ENCODE measurements at regions not wholly inside any gene's neighbourhood (a gene's known extent, or its start where the extent isn't known, plus 50 kb on each side); places are given as distances from the start of the nearest gene placed in this dataset.

DNA sequence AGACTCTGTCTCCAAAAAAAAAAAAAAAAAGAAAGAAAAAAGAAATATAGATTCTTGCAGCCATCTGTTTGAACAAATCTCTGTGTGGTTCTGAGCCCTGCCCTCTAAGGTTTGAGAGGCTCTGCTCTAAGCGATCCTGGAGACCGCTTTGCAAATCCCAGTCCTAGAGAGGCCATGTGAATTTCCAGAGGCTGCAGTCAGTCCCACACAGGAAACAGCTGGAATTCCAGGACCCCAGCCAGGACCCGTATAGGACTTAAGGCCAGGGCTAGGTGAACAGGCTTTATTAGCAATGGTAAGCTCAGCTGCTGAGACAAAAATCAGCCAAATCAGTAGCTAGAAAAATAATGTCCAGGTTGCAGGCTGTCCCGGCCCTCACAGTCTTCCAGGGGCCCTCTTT is 154.8 kb downstream of the RPS24 start:
- no peak for DNase-seq

GRCh38 chr10:78190051-78190825 is 156.6 kb downstream of the RPS24 start:
- no peak for DNase-seq

DNA sequence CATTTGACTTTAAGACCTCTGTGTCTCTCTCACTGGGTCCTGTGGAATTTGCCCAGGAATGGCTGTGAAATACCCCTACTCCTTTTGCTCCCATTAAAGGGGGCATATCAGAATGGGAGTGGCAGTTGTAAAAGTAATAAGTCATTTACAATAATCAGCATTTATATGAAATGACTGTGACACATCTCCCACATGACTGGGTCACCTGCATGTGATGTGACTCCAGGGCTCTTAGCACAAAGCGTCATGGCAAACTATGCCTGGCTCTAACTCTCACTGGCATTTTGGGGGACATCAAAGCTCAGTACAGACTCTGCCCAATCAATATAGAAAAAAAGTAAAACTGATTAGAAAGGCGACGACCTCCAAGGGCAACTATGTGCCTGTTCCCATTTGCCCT is 157.6 kb downstream of the RPS24 start:
- DNase-seq, result no peak

GRCh38 chr10:78193189-78193588 is 159.5 kb downstream of the RPS24 start:
- DNase-seq, result no peak

GRCh38 chr10:78194050-78194449 is 160.4 kb downstream of the RPS24 start:
- no peak for DNase-seq

DNA sequence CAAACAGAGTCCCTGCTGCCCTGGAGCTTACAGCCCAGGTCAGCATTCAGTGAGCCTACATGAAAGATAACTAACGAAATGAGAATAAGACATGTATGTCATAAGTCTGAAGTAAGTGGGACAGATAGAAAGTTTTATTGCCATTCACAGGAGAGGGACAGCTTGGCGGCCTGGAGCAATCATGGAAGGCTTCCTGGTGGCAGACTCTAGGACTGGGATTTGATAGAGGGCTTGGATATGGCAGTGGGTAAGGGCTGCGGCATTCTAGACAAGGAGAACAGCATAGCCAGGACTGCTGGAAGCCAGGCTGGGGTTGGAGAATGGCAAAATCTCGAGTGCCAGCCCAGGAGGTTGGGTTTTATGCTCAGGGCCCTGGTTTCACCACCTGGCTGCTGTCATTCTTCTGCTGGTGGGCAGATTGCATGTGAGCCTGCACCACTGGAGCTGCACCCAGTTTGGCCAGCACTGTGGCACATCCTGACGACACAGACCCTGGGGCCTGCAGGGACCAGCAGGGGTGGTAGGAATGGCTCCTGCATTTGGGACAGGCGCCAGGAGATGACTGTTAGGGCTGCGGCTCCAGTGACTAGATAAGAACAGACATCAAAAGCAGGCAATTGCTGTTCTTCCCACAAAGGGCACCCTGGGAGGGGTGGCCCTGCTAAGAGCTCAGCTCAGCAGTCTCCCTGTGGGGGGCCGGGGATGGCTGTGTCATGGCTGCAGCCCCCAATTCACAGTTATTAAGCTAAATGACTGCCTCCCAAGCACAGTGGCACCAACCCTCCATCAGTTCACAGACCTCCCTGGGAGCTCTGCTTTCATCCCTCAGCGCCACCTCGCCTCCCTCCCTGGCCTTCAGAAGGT is 161.1 kb downstream of the RPS24 start:
- DNase-seq, result no peak

GRCh38 chr10:78196396-78196795 is 162.7 kb downstream of the RPS24 start:
- DNase-seq, result no peak

DNA sequence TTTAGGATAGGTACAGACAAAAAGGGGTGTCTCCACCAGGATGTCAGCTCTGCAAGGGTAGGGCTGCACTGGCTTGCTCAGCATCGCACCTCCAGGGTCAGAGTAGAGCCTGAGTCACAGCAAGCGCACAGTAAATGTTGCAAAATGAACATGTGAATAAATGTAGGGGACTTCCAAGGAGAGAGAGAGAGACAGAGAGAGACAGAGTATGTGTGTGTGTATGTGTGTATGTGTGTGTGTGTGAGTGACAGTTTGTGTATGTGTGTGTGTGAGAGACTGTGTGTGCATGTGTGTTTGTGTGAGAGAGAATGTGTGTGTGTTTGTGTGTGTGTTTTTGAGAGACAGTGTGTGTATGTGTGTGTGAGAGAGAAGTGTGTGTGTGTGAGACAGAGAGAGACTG is 163.3 kb downstream of the RPS24 start:
- no peak for DNase-seq

DNA sequence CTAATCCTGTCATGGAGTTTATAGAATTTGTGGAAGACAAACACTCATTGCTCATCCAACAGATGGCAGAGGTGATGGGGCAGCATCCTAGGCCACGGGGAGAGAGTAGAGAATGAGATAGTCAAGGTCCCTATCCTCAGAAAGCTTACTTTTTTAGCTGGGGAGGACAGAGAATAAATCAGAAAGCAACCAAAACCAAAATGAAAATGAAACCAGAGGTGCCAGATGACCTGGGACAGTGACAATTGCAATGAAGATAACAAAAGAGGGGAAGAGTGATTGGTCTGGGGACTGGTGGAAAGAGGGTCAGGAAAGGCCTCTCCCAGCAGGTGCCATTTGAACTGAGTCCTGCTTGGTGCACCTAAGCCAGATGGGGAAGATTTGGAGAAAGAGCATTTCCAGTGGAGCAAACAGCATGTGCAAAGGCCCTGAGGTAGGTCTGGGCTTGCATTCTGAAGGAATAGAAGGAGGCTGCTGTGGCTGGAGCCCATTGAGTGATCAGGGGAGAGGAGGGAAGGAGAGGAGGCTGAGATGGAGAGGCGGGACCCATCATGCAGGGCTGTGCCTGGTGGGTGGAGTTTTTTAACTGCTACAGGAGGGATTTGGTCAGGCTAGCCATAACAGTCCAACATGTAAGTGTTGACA is 164.1 kb downstream of the RPS24 start:
- no peak for DNase-seq

GRCh38 chr10:78199005-78199725 is 165.5 kb downstream of the RPS24 start:
- DNase-seq, result no peak

GRCh38 chr10:78199759-78200158 is 166.1 kb downstream of the RPS24 start:
- no peak for DNase-seq

DNA sequence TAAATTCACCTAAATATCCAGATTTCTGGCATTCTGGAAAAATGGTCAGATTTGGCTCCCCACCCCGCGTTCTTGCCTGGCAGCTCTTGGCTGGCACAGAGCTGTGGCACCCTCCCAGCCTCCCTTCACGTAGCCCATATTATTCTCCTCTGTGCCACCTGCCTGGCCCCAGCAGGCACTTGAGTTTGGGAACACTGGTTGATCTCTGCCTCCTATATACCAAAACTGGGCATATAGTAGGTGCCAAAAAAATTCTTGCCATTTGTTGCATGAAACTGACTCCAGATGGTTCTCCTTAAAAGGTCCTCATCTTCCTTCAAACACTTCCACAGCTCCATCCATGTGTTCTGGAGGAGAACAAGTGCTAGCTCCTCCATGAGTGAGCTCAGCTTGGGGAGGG is 167.0 kb downstream of the RPS24 start:
- no peak for DNase-seq

GRCh38 chr10:78202386-78202785 is 168.7 kb downstream of the RPS24 start:
- no peak for DNase-seq

DNA sequence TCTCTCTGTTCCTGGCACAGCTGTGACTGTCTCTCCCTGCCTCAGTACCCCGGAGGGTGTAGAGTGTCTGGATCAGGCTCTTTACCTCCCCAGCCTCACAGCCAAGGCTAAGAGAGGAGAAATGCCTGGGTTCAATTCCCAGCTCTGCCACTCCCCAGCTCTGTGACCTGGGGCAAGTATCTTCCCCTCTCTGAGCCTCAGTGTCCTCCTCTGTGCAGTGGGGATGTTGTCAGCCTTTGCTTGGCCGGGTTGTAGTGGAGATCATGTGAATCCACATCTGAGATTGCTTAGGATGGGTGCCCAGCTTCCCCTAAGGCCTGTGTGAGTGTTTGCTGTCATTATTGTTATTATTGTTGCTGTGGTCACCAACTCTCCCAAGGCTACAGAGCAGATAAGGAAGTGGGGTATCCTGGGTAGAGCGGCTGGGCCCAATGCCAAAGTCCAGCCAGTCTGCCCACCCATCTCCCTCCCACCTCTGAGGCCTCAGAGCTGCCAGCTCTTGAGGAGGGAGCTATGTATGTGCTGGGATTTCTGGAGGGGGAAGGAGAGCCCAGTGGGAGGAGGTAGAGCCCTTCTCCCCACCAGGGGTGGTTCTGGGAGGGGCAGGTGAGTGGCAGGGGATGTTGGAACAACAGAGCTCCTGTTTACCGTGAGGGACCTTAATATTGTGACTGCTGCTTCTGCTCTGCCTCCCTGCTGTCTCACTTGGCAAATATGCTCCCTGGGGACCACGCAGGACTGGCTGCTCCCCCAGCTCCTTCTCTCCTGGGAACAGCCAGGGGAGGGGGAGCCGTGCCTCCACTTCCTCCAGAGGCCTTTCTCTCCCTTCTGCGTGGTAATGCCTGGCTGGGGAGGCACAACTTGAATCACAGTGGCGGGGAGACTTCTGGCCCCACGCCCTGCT is 170.5 kb downstream of the RPS24 start:
- no peak for DNase-seq

GRCh38 chr10:78205457-78206016 is 171.9 kb downstream of the RPS24 start:
- DNase-seq, result no peak

GRCh38 chr10:78207216-78207615 is 173.6 kb downstream of the RPS24 start:
- no peak for DNase-seq

GRCh38 chr10:78207776-78208175 is 174.1 kb downstream of the RPS24 start:
- DNase-seq, result no peak

DNA sequence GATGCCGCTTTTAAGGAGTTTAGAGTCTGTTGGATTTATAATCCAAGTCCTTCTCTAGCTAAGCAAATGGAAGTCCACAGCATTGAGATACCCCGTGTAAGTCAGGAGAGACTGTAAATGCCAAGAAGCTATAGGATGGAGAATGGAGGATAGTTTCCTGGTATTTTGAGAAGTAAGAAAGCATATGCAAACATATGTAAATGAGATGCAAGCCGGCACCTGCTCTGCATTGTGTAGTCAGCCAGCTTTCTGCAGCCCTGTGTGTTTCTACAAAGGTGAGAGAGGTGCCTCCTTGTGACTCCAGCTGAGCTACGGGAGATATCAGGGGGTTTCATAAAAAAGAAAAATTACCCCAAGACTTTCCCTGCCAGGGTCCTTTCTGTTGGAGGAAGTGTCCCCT is 176.3 kb downstream of the RPS24 start:
- no peak for DNase-seq

DNA sequence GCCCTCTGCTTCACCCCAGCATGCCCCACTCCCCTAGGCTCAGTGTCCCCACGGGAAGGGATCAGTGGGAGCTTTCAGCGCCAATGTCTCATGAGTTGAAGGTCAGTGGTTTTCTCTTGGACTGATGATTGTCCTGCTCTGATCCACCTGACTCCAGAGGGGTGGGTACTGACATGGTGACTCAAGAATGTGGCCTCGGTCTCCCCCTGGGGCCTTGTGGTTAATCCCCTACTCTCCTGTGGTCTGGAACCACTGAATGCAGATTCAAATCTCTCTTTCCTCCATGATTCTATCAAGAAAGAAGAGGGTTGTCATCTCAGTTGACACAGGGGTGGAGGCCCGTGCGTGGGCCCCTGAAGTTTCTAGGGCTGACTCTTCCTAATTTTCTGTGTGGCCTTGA is 176.9 kb downstream of the RPS24 start:
- DNase-seq, result no peak

DNA sequence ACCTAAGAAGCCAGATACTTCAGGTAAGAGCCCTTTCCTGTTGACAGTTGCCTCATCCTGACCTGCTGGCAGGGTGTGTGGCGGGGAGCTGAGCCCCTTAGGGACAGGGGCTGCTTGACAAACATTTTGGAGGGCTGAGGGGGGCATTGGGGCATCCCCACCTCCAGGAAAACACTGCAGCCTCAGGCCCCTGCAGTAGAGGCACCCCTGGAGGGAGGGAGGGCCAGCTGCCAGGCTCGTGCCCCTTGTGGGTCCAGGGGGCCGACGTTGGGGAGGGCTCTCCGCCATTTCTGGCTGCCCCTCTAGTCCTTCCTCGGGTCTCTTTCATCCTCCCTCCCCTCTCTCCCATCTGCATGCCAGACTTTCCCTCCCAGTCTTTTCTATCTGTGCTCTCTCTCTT is 177.3 kb downstream of the RPS24 start:
- DNase-seq, result no peak

GRCh38 chr10:78211561-78212051 is 177.9 kb downstream of the RPS24 start:
- no peak for DNase-seq

All from effector CD4-positive, alpha-beta T cell (primary cell).